ENCODE measurements at regions not wholly inside any gene's neighbourhood (a gene's known extent, or its start where the extent isn't known, plus 50 kb on each side); places are given as distances from the start of the nearest gene placed in this dataset.
"Not testable (repeated sequence)": the region's sequence is repeated elsewhere in the genome, so short reads cannot be mapped to it uniquely, and the experiment has no call there.

GRCh38 chr2:87318814-87319491 lies 297.3 kb upstream of the PLGLB1 start:
- DNase-seq; H3K9me3 Mint-ChIP-seq; intact Hi-C loops (cut with micrococcal nuclease); H3K36me3 Mint-ChIP-seq (ENCODE audit: low read depth); H3K27ac Mint-ChIP-seq; H3K27me3 Mint-ChIP-seq (ENCODE audit: low read depth); H3K4me3 Mint-ChIP-seq; CTCF ChIA-PET: not testable (repeated sequence)
- peaks cover 19% of the 10 kb centered on the region for H3K4me1 Mint-ChIP-seq (ENCODE audit: low read depth)

- H3K27ac Mint-ChIP-seq; CTCF ChIA-PET; H3K27me3 Mint-ChIP-seq (ENCODE audit: low read depth): not testable (repeated sequence)
These were observed 298.1 kb upstream of the PLGLB1 start for GRCh38 chr2:87319705-87320104.

GRCh38 chr2:87321201-87321600 lies 299.6 kb upstream of the PLGLB1 start:
- DNase-seq; H3K4me3 Mint-ChIP-seq; CTCF ChIA-PET; H3K27me3 Mint-ChIP-seq (ENCODE audit: low read depth); intact Hi-C loops (cut with micrococcal nuclease); H3K9me3 Mint-ChIP-seq; H3K27ac Mint-ChIP-seq; H3K36me3 Mint-ChIP-seq (ENCODE audit: low read depth): not testable (repeated sequence)
- H3K4me1 Mint-ChIP-seq (ENCODE audit: low read depth) = peaks cover 23% of the 10 kb centered on the region

More at GRCh38 chr2:87319705-87320104, 298.1 kb upstream of the PLGLB1 start:
- H3K9me3 Mint-ChIP-seq; H3K36me3 Mint-ChIP-seq (ENCODE audit: low read depth); DNase-seq; intact Hi-C loops (cut with micrococcal nuclease); H3K4me3 Mint-ChIP-seq: not testable (repeated sequence)
- H3K4me1 Mint-ChIP-seq (ENCODE audit: low read depth) = peaks cover 20% of the 10 kb centered on the region

- Mint-ChIP-seq H3K4me3 (peak overlapping the region; percentile 25), H3K27ac (peak overlapping the region; percentile 86), H3K4me1 (ENCODE audit: low read depth) (peaks cover 21% of the 10 kb centered on the region)
- H3K27me3 Mint-ChIP-seq (ENCODE audit: low read depth); H3K9me3 Mint-ChIP-seq; intact Hi-C loops (cut with micrococcal nuclease); H3K36me3 Mint-ChIP-seq (ENCODE audit: low read depth); CTCF ChIA-PET; DNase-seq: not testable (repeated sequence)
These were observed 302.8 kb upstream of the PLGLB1 start for GRCh38 chr2:87324335-87325041.

GRCh38 chr2:87325042-87325910 lies 303.6 kb upstream of the PLGLB1 start:
- peaks cover 20% of the 10 kb centered on the region for H3K4me1 Mint-ChIP-seq (ENCODE audit: low read depth)
- H3K9me3 Mint-ChIP-seq; H3K27me3 Mint-ChIP-seq (ENCODE audit: low read depth); CTCF ChIA-PET; intact Hi-C loops (cut with micrococcal nuclease); H3K36me3 Mint-ChIP-seq (ENCODE audit: low read depth): not testable (repeated sequence)
- H3K4me3 Mint-ChIP-seq = peak overlapping the region; percentile 12
- peak overlapping the region; percentile 87 for H3K27ac Mint-ChIP-seq
- DNase-seq = peak; percentile 18

- intact Hi-C loops (cut with micrococcal nuclease) = not testable (repeated sequence)
These were observed 304.3 kb upstream of the PLGLB1 start for GRCh38 chr2:87325911-87326294.

GRCh38 chr2:87326754-87327153 lies 305.1 kb upstream of the PLGLB1 start:
- CTCF ChIA-PET; intact Hi-C loops (cut with micrococcal nuclease); H3K27me3 Mint-ChIP-seq (ENCODE audit: low read depth); H3K9me3 Mint-ChIP-seq; H3K36me3 Mint-ChIP-seq (ENCODE audit: low read depth); H3K4me3 Mint-ChIP-seq; H3K27ac Mint-ChIP-seq; DNase-seq: not testable (repeated sequence)
- peaks cover 20% of the 10 kb centered on the region for H3K4me1 Mint-ChIP-seq (ENCODE audit: low read depth)

More at GRCh38 chr2:87325911-87326294, 304.3 kb upstream of the PLGLB1 start:
- H3K36me3 Mint-ChIP-seq (ENCODE audit: low read depth); CTCF ChIA-PET; H3K9me3 Mint-ChIP-seq; DNase-seq; H3K27me3 Mint-ChIP-seq (ENCODE audit: low read depth): not testable (repeated sequence)
- Mint-ChIP-seq H3K27ac (peak overlapping the region; percentile 87), H3K4me1 (ENCODE audit: low read depth) (peaks cover 20% of the 10 kb centered on the region), H3K4me3 (peak overlapping the region; percentile 12)

GRCh38 chr2:87327648-87328371 lies 306.2 kb upstream of the PLGLB1 start:
- H3K36me3 Mint-ChIP-seq (ENCODE audit: low read depth); DNase-seq; H3K4me3 Mint-ChIP-seq; H3K27ac Mint-ChIP-seq; intact Hi-C loops (cut with micrococcal nuclease); CTCF ChIA-PET; H3K9me3 Mint-ChIP-seq; H3K27me3 Mint-ChIP-seq (ENCODE audit: low read depth): not testable (repeated sequence)
- H3K4me1 Mint-ChIP-seq (ENCODE audit: low read depth) = peaks cover 20% of the 10 kb centered on the region

- H3K27me3 Mint-ChIP-seq (ENCODE audit: low read depth); H3K27ac Mint-ChIP-seq; H3K9me3 Mint-ChIP-seq; intact Hi-C loops (cut with micrococcal nuclease); CTCF ChIA-PET; DNase-seq; H3K4me3 Mint-ChIP-seq; H3K36me3 Mint-ChIP-seq (ENCODE audit: low read depth): not testable (repeated sequence)
- peaks cover 10% of the 10 kb centered on the region for H3K4me1 Mint-ChIP-seq (ENCODE audit: low read depth)
These were observed 307.9 kb upstream of the PLGLB1 start for GRCh38 chr2:87329529-87329928.

GRCh38 chr2:87330486-87330885 lies 308.8 kb upstream of the PLGLB1 start:
- intact Hi-C loops (cut with micrococcal nuclease); H3K27ac Mint-ChIP-seq; H3K4me3 Mint-ChIP-seq; DNase-seq; H3K9me3 Mint-ChIP-seq; CTCF ChIA-PET; H3K36me3 Mint-ChIP-seq (ENCODE audit: low read depth); H3K27me3 Mint-ChIP-seq (ENCODE audit: low read depth): not testable (repeated sequence)
- peaks cover 12% of the 10 kb centered on the region for H3K4me1 Mint-ChIP-seq (ENCODE audit: low read depth)

- H3K27ac Mint-ChIP-seq; H3K4me1 Mint-ChIP-seq (ENCODE audit: low read depth); H3K36me3 Mint-ChIP-seq (ENCODE audit: low read depth); CTCF ChIA-PET; DNase-seq; H3K27me3 Mint-ChIP-seq (ENCODE audit: low read depth); H3K9me3 Mint-ChIP-seq; H3K4me3 Mint-ChIP-seq; intact Hi-C loops (cut with micrococcal nuclease): not testable (repeated sequence)
These were observed 310.4 kb upstream of the PLGLB1 start for GRCh38 chr2:87331940-87332583.

- H3K4me1 Mint-ChIP-seq (ENCODE audit: low read depth); H3K36me3 Mint-ChIP-seq (ENCODE audit: low read depth); H3K27me3 Mint-ChIP-seq (ENCODE audit: low read depth); H3K9me3 Mint-ChIP-seq; H3K4me3 Mint-ChIP-seq; intact Hi-C loops (cut with micrococcal nuclease); CTCF ChIA-PET; H3K27ac Mint-ChIP-seq: not testable (repeated sequence)
- DNase-seq = peak; percentile 12
These were observed 313.2 kb upstream of the PLGLB1 start for GRCh38 chr2:87334888-87335287.

Measured in activated naive CD4-positive, alpha-beta T cell treated with anti-CD3 and anti-CD28 coated beads for 36 hours (primary cell).